NCI-H128 (cell line): ENCODE measurements at regions not wholly inside any gene's neighbourhood (a gene's known extent, or its start where the extent isn't known, plus 50 kb on each side); places are given as distances from the start of the nearest gene placed in this dataset.

Source experiments
- DNase-seq: peaks from one replicate; lab custom pipeline; 2025; ENCODE audit not compliant: unreplicated experiment; lab: John Stamatoyannopoulos, UW

DNA sequence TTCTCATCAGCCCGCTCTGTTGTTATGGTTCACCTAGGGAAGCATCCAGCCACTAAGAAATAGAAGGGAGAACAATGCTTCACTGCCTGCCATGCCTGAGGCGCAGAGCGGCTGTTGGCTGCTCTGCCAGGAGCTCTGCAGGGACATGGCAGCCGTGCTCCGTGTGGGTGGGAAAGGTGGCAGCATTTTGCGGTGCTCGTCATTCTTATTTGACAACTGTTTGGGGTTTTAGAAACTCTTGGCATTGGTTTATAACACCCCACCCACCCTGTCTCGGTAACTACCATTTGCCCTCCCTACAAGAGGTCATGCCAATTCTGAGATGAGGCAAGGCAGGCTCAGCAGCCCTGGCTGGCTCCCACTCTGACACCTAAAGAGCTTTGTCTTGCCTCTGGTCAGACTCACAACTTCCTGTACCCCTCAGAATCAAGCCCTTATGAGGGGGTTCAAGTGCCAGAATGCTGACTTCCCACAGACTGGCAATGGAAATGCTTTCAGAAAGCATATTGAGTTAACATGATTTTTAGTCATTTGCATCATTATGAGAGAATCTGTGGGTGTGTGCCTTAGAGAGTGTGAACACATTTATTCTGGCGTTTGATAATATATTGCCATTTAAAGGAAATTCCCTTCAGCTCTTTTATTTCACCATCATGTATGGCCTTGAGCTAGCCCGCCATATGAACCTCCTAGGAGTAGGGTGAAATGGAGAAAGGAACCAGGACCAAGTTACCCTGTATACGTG lies 288.0 kb upstream of the ANKRD55 start:
- DNase-seq: no peak

- DNase-seq: no peak
Observed at GRCh38 chr5:56518820-56519219, 285.7 kb upstream of the ANKRD55 start.

DNA sequence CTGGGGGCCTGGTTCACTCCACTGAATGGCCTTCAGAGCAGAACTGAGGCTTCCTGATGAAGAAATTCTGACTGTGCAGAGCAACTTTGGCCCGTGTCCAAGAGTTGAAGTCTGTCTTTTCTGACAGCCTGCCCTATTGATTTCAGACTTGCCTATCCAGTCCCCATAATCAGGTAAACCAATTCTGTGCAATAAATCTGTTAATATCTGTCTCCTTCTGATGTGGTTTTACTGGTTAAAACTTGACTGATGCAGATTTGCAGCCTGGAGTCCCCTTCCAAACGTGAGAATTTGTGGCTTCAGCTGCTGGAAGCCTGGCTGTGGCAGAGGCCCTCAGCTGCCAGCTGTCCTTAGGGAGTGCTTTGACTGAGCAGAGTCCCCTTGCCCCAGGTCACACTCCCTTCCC lies 283.9 kb upstream of the ANKRD55 start:
- DNase-seq: no peak

DNA sequence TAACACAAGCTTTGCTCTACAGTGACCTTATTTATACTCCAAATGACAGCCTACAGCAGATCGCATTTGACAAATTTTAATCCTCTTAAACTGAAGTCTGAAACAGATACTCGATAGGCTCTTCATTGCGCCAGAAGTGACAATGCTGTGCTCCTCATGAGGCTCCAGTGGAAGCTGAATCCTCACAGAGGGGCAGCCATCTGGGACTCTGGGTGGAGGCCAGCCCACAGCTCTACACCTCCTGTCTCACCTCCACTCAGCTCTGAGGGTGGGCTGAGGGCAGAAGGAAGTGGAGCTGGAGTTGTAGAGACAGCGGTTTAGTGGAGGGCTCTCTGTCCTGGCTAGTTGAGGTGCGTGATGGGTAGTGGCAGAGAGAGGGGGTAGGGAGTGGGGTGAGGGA lies 283.3 kb upstream of the ANKRD55 start:
- DNase-seq: no peak

GRCh38 chr5:56516035-56516434 lies 282.9 kb upstream of the ANKRD55 start:
- DNase-seq: no peak

DNA sequence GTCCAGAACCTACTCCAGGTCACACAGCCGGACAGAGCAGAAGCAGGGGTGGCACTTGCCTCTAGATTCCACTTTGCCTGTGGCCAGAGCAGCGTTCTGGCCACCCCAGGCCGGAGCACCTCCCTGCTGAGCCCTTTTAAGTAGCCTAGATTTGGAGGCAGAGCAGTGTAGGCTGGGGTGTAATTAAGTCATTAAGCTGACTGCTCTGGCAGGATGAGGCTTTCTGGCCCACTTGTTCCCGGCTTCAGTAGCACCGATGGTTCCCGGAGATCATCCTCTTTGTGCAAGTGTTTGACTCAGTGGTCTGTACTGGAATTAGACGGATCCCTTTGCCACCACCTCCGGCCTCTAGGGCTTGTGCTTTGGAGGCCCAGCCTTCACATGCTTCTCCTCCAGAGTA lies 281.9 kb upstream of the ANKRD55 start:
- DNase-seq: no peak

DNA sequence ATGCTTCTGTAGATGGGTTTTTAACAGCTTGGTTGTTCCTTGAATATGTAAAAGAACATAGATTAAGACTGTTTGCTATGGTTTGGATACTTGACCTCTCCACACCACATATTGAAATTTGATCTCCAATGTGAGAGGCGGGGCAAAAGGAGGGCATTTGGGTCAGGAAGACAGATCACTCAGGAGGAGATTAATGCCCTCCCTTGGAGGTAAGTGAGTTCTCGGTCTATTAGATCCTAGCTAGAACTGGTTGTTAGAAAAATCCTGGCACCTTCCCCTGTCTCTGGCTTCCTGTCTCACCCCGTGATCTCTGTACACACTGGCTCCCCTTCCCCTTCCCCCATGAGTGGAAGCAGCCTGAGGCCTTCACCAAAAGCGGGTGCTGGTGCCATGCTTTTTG lies 281.1 kb upstream of the ANKRD55 start:
- no peak for DNase-seq

DNA sequence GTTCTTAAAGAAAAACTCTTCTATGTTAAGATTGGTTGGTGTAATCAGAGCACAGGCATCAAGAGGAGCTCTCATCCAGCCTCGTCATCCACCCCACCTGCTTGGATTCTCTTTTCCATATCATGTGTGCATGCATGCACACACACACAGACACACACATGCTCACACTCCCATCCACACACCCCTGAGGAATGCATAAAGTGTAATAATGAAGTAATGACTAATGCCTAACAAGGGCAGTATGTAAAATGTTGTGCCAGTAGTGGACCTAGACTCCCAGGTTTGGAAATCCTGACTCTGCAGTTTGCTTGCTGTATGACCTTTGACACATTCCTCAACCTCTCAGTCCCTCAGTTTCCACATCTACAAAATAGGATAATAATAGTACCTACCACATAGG lies 280.0 kb upstream of the ANKRD55 start:
- DNase-seq: no peak

DNA sequence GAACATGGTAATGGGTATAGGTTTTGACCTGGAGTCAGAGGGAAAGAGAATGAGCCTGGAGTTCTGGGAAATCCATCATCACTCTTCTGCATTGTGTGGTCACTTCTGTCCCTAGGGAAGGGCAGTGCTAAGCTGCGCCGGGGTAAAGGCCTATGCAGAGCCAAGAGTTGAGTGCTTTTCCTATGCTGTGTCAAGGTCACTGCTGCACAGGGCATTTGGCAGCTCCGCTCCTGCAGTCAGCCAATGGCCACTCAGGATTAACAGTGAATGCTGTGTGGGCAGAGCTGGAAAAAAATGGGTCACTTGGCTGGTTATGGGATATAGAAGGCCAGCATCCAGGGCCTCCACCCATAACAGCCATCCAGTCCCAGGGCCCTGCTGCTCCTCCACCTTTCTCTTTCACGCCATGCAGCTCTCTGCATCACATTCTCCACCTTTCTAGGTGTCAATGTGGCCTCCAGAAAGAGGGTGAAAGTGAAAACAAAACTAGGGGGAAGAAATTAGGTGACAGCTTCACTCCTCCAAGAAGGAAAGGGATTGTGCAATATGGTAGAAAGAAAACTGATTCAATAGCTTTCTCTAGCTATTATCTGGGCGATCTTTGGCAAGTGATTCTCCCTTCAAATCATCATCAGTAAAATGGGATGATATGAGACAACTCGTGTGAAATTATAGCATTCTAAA lies 279.3 kb upstream of the ANKRD55 start:
- DNase-seq: no peak

- DNase-seq: no peak
Observed at GRCh38 chr5:56511326-56511841, 278.3 kb upstream of the ANKRD55 start.

- no peak for DNase-seq
Observed at GRCh38 chr5:56508249-56508648, 275.1 kb upstream of the ANKRD55 start.

- DNase-seq: no peak
Observed at GRCh38 chr5:56507351-56507930, 274.3 kb upstream of the ANKRD55 start.

- no peak for DNase-seq
Observed at GRCh38 chr5:56506211-56506965, 273.3 kb upstream of the ANKRD55 start.

DNA sequence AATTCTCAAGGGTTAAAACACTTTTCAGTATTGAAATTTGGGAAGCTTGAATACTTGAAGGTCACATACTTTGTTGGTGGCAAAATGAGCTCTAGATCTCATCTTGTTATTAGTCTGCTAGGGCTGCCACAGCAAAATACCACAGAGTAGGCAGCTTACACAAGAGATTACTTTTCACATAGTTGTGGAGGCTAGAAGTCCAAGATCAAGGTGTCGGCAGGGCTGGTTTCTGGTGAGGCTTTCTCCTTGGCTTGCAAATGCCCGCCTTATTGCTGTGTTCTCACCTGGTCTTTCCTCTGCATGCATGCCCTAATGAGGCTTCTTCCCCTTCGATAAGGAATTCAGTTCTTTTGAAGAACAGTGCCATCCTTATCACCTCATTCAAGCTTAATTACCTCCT lies 270.8 kb upstream of the ANKRD55 start:
- no peak for DNase-seq

DNA sequence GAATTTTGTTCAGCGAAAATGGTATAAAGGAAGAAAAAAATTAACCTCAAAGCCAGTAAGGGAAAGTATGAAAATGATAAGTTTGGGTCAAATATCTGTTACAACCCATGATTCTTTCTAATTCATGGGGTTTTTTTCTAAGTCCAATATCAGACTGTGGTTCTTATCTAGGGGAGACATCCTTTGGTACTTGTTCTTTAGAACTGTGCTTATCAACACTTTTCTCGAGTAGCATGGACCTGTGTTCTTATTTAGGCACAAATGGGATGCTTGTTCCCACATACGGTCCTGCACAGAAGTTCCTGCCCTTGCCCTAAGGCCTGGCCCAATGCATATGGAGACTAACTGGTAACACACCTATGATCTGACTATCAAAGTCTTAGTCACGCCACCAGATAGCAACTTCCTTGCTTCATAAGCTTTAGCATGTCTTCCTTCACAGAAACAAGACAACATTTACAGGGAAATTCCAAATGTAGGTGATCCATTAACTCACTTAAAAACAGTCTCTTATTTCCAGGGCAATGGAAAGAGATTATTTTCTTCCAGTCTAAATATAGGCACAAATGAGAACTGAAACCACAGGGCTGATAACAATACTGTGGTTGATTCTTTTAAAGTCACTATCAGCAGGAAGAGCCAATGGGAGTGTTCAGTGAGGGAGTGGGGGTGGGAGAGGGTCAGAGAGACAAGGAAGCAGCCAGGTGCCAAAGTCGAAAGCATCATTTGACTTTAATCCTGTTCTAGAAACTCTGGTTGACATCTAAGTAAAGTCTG lies 268.8 kb upstream of the ANKRD55 start:
- DNase-seq: no peak

DNA sequence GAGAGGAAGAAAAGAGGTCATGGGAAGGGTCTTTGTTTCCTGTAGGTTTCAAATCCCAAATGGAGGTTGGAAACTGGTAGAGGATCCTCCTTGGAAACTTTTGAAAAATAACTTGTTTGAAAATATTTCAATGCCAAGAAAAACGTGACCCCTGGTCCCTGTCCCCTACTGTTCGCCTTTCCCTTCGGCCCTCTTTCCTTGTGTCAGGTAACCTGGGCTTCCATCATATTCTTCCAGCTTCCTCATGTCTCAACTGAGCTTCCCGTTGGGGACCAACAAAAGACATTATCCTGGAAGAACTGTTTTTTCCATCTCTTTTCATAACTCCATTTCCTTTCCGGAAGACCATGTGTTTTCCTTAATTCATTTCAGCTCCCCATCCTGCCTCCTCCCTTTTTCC lies 266.8 kb upstream of the ANKRD55 start:
- no peak for DNase-seq

GRCh38 chr5:56499491-56499890 lies 266.4 kb upstream of the ANKRD55 start:
- no peak for DNase-seq

GRCh38 chr5:56498759-56499395 lies 265.7 kb upstream of the ANKRD55 start:
- DNase-seq: no peak

DNA sequence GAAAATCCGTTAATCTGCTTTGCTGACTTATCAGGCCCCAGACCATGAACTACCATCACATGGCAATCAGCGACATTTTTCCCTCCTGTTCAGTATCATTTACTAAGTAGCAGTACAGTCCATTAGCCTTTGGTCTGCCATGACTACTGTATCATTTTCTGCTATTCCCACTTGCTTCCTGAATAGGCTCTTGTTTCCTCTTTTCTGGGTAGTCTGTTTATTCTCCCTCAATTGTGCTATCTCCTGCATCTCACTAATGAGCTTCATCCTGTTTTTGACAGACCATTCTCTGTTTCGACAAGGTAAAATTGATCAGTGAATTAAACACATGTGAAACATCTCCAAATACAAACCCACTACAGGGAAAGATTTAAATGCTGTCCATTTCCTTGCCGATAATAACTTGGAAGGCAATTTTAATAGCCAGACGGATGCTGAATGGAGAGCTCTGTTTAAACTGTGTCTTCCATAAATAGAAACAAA lies 263.5 kb upstream of the ANKRD55 start:
- no peak for DNase-seq

- DNase-seq: no peak
Observed at GRCh38 chr5:56494300-56494731, 261.2 kb upstream of the ANKRD55 start.
